K562 (cell line): ENCODE measurements at regions not wholly inside any gene's neighbourhood (a gene's known extent, or its start where the extent isn't known, plus 50 kb on each side); places are given as distances from the start of the nearest gene placed in this dataset.

ENCODE experiments used
- ARID3B ChIP-seq: fragments of 250-450 bp; sonication (Bioruptor Pico); IDR thresholded peaks from 2 replicates; pipeline ENCODE4 v1.4.0; 2020; ENCODE audit warnings: borderline replicate concordance
- CAMTA2 ChIP-seq: fragments of 250-450 bp; sonication (Bioruptor Pico); conservative IDR thresholded peaks from 2 replicates; pipeline ENCODE4 v1.5.1; 2022
- CLOCK ChIP-seq: fragments of 250-450 bp; sonication (Bioruptor Pico); IDR thresholded peaks from 2 replicates; pipeline ENCODE4 v1.4.0; 2020; ENCODE audit warnings: mild to moderate bottlenecking, moderate library complexity, borderline replicate concordance
- HNRNPUL1 ChIP-seq: fragments of 200-400 bp; formaldehyde crosslinking; IDR thresholded peaks from 2 replicates; pipeline ENCODE4 v1.6.1; 2017; ENCODE audit warnings: low read length
- HOMEZ ChIP-seq: fragments of 250-450 bp; sonication (Bioruptor Pico); IDR thresholded peaks from 2 replicates; pipeline ENCODE4 v1.4.0; 2020; ENCODE audit warnings: mild to moderate bottlenecking, moderate library complexity
- KHSRP ChIP-seq: fragments of 450-650 bp; IDR thresholded peaks from 2 replicates; pipeline ENCODE4 v1.6.1; 2017
- NCOR1 ChIP-seq: fragments of 450-650 bp; IDR thresholded peaks from 2 replicates; pipeline ENCODE4 v1.6.1; 2016; ENCODE audit warnings: mild to moderate bottlenecking, moderate library complexity
- PHF21A ChIP-seq: fragments of 450-650 bp; IDR thresholded peaks from 2 replicates; pipeline ENCODE4 v1.6.1; 2017; ENCODE audit warnings: low read depth, borderline replicate concordance
- PHTF2 ChIP-seq: fragments of 250-450 bp; sonication (Bioruptor Pico); IDR thresholded peaks from 2 replicates; pipeline ENCODE4 v1.5.0; 2021; ENCODE audit warnings: mild to moderate bottlenecking
- RHOXF2B ChIP-seq: fragments of 250-450 bp; sonication (Bioruptor Pico); conservative IDR thresholded peaks from 2 replicates; pipeline ENCODE4 v1.5.1; 2021
- SMARCA5 ChIP-seq: fragments of 450-650 bp; IDR thresholded peaks from 2 replicates; pipeline ENCODE4 v1.6.1; 2016
- STAT5A ChIP-seq: IDR thresholded peaks from 2 replicates; pipeline ENCODE4 v1.6.1; 2012; ENCODE audit warnings: low read length, inconsistent platforms, borderline replicate concordance
- TARDBP ChIP-seq: fragments of 450-650 bp; IDR thresholded peaks from 2 replicates; pipeline ENCODE4 v1.6.1; 2016
- TSC22D4 ChIP-seq: fragments of 450-650 bp; IDR thresholded peaks from 2 replicates; pipeline ENCODE4 v1.6.1; 2016; ENCODE audit warnings: missing genetic modification characterization, missing biosample characterization, control low read depth
- ZBTB17 ChIP-seq: fragments of 450-650 bp; formaldehyde crosslinking; IDR thresholded peaks from 2 replicates; pipeline ENCODE4 v1.4.0; 2020; ENCODE audit warnings: mild to moderate bottlenecking
- ZBTB33 ChIP-seq: sonication (generic); formaldehyde crosslinking; IDR thresholded peaks from 2 replicates; pipeline ENCODE4 v1.8.1; 2023; ENCODE audit warnings: mild to moderate bottlenecking, missing genetic modification reagents
- ZFP1 ChIP-seq: fragments of 450-650 bp; formaldehyde crosslinking; IDR thresholded peaks from 2 replicates; pipeline ENCODE4 v1.4.0; 2020; ENCODE audit warnings: mild to moderate bottlenecking, mixed read lengths
- ZKSCAN8 ChIP-seq: fragments of 200-800 bp; sonication (Bioruptor generic); IDR thresholded peaks from 2 replicates; pipeline ENCODE4 v1.6.1; 2016; ENCODE audit warnings: missing genetic modification characterization, missing compliant biosample characterization
- ZNF280B ChIP-seq: fragments of 250-450 bp; sonication (Bioruptor Pico); IDR thresholded peaks from 2 replicates; pipeline ENCODE4 v1.5.1; 2021; ENCODE audit warnings: mild to moderate bottlenecking
- ZNF830 ChIP-seq: fragments of 250-450 bp; sonication (Bioruptor Pico); IDR thresholded peaks from 2 replicates; pipeline ENCODE4 v1.5.0; 2021; ENCODE audit warnings: mild to moderate bottlenecking

GRCh38 chr6:37083243-37084138 lies 78.0 kb downstream of the FGD2 start (continued):
- TF ChIP-seq TARDBP (peak; percentile 96), HOMEZ (peak; percentile 86; the same call in 1 of the 2 replicates), ARID3B (CRISPR knock-in tag) (peak; percentile 43; the same call in 1 of the 2 replicates), HNRNPUL1 (no peak), ZNF280B (no peak; the same call in 1 of the 2 replicates), ZNF830 (CRISPR knock-in tag) (no peak), ZFP1 (CRISPR knock-in tag) (peak; percentile 39; the same call in 1 of the 2 replicates), PHF21A (peak; percentile 78; the same call in 1 of the 2 replicates), ZBTB33 (CRISPR knock-in tag) (peak; percentile 79; the same call in 1 of the 2 replicates), CAMTA2 (no peak), STAT5A (peak; percentile 36; the same call in 1 of the 2 replicates), ZBTB17 (CRISPR knock-in tag) (peak; percentile 81; the same call in 1 of the 2 replicates), TSC22D4 (tag) (no peak), PHTF2 (no peak), CLOCK (peak; percentile 46; the same call in 1 of the 2 replicates), NCOR1 (peak; percentile 86), RHOXF2B (CRISPR knock-in tag) (no peak; the same call in 1 of the 2 replicates), KHSRP (no peak), ZKSCAN8 (CRISPR knock-in tag) (peak; percentile 87), SMARCA5 (0 out of 2 replicates have a peak, but pooled peaks have one; percentile 10)
